ENCODE measurements at regions not wholly inside any gene's neighbourhood (a gene's known extent, or its start where the extent isn't known, plus 50 kb on each side); places are given as distances from the start of the nearest gene placed in this dataset.

DNA sequence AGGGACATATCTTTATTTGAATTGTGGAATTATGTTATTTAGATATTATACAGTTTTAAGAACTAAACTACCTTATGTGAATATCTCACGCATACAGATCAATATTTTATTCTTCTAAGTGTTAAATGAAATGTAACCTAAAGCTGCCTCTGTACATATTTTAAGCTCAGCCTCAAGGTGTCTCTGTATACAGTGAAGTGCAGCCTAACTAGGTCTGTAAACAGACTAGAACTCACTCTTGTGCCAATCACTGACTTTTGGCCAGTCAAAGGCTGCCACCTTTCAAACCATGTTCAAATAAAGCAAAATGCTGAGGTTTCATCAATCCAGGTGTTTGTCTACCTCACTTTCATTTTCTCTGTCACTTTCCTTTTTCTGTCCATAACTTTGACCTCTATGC, 1074.5 kb upstream of the PRKX start:
- no peaks in the 10 kb centered on the region for H3K27me3 ChIP-seq (ENCODE audit: insufficient read depth)
- no peaks in the 10 kb centered on the region for H3K36me3 ChIP-seq (ENCODE audit: insufficient read depth)
- no peak for DNase-seq (ENCODE audit: low spot score)
- H3K4me2 ChIP-seq, result no peak overlapping the region
- Mint-ChIP-seq H3K9me3 (no peaks in the 10 kb centered on the region), H3K27me3 (ENCODE audit: insufficient read depth, low read depth, poor library complexity) (no peaks in the 10 kb centered on the region), H3K27ac (no peak overlapping the region), H3K36me3 (ENCODE audit: low read depth) (no peaks in the 10 kb centered on the region), H3K4me1 (no peaks in the 10 kb centered on the region), H3K4me3 (no peak overlapping the region)
- H3F3A ChIP-seq (replicated peaks; ENCODE audit: low read depth), result no peaks in the 10 kb centered on the region
- H3K4me1 ChIP-seq (ENCODE audit: insufficient read depth), result no peaks in the 10 kb centered on the region
- H3K79me2 ChIP-seq (replicated peaks; ENCODE audit: insufficient read depth), result no peaks in the 10 kb centered on the region
- H3K27ac ChIP-seq (ENCODE audit: low read depth), result no peak overlapping the region
- no peak for ATAC-seq
- H2AFZ ChIP-seq, result no peak overlapping the region
- no peaks in the 10 kb centered on the region for H4K20me1 ChIP-seq (replicated peaks; ENCODE audit: insufficient read depth)
- no peak overlapping the region for H3K4me3 ChIP-seq
- H3K9me2 ChIP-seq (ENCODE audit: insufficient read depth), result no peaks in the 10 kb centered on the region
- TF ChIP-seq ZNF331 (CRISPR knock-in tag; IDR thresholded peaks at IDR 0.05; ENCODE audit: low read depth) (no peak), ZNF114 (CRISPR knock-in tag; IDR thresholded peaks at IDR 0.05) (no peak), EZH2 (IDR thresholded peaks at IDR 0.05; ENCODE audit: low read depth, unreplicated experiment) (no peak), POLR2AphosphoS5 (IDR thresholded peaks at IDR 0.05; ENCODE audit: low read depth) (no peak)
- TF ChIP-seq, protein P1, sequence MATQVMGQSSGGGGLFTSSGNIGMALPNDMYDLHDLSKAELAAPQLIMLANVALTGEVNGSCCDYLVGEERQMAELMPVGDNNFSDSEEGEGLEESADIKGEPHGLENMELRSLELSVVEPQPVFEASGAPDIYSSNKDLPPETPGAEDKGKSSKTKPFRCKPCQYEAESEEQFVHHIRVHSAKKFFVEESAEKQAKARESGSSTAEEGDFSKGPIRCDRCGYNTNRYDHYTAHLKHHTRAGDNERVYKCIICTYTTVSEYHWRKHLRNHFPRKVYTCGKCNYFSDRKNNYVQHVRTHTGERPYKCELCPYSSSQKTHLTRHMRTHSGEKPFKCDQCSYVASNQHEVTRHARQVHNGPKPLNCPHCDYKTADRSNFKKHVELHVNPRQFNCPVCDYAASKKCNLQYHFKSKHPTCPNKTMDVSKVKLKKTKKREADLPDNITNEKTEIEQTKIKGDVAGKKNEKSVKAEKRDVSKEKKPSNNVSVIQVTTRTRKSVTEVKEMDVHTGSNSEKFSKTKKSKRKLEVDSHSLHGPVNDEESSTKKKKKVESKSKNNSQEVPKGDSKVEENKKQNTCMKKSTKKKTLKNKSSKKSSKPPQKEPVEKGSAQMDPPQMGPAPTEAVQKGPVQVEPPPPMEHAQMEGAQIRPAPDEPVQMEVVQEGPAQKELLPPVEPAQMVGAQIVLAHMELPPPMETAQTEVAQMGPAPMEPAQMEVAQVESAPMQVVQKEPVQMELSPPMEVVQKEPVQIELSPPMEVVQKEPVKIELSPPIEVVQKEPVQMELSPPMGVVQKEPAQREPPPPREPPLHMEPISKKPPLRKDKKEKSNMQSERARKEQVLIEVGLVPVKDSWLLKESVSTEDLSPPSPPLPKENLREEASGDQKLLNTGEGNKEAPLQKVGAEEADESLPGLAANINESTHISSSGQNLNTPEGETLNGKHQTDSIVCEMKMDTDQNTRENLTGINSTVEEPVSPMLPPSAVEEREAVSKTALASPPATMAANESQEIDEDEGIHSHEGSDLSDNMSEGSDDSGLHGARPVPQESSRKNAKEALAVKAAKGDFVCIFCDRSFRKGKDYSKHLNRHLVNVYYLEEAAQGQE (IDR thresholded peaks at IDR 0.05; ENCODE audit: unreplicated experiment), result no peak
- TF ChIP-seq, protein P2, sequence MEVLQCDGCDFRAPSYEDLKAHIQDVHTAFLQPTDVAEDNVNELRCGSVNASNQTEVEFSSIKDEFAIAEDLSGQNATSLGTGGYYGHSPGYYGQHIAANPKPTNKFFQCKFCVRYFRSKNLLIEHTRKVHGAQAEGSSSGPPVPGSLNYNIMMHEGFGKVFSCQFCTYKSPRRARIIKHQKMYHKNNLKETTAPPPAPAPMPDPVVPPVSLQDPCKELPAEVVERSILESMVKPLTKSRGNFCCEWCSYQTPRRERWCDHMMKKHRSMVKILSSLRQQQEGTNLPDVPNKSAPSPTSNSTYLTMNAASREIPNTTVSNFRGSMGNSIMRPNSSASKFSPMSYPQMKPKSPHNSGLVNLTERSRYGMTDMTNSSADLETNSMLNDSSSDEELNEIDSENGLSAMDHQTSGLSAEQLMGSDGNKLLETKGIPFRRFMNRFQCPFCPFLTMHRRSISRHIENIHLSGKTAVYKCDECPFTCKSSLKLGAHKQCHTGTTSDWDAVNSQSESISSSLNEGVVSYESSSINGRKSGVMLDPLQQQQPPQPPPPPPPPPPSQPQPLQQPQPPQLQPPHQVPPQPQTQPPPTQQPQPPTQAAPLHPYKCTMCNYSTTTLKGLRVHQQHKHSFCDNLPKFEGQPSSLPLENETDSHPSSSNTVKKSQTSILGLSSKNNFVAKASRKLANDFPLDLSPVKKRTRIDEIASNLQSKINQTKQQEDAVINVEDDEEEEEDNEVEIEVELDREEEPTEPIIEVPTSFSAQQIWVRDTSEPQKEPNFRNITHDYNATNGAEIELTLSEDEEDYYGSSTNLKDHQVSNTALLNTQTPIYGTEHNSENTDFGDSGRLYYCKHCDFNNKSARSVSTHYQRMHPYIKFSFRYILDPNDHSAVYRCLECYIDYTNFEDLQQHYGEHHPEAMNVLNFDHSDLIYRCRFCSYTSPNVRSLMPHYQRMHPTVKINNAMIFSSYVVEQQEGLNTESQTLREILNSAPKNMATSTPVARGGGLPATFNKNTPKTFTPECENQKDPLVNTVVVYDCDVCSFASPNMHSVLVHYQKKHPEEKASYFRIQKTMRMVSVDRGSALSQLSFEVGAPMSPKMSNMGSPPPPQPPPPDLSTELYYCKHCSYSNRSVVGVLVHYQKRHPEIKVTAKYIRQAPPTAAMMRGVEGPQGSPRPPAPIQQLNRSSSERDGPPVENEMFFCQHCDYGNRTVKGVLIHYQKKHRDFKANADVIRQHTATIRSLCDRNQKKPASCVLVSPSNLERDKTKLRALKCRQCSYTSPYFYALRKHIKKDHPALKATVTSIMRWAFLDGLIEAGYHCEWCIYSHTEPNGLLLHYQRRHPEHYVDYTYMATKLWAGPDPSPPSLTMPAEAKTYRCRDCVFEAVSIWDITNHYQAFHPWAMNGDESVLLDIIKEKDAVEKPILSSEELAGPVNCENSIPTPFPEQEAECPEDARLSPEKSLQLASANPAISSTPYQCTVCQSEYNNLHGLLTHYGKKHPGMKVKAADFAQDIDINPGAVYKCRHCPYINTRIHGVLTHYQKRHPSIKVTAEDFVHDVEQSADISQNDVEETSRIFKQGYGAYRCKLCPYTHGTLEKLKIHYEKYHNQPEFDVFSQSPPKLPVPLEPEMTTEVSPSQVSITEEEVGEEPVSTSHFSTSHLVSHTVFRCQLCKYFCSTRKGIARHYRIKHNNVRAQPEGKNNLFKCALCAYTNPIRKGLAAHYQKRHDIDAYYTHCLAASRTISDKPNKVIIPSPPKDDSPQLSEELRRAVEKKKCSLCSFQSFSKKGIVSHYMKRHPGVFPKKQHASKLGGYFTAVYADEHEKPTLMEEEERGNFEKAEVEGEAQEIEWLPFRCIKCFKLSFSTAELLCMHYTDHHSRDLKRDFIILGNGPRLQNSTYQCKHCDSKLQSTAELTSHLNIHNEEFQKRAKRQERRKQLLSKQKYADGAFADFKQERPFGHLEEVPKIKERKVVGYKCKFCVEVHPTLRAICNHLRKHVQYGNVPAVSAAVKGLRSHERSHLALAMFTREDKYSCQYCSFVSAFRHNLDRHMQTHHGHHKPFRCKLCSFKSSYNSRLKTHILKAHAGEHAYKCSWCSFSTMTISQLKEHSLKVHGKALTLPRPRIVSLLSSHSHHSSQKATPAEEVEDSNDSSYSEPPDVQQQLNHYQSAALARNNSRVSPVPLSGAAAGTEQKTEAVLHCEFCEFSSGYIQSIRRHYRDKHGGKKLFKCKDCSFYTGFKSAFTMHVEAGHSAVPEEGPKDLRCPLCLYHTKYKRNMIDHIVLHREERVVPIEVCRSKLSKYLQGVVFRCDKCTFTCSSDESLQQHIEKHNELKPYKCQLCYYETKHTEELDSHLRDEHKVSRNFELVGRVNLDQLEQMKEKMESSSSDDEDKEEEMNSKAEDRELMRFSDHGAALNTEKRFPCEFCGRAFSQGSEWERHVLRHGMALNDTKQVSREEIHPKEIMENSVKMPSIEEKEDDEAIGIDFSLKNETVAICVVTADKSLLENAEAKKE (CRISPR knock-in tag; IDR thresholded peaks at IDR 0.05), result no peak
- TF ChIP-seq, protein P3, sequence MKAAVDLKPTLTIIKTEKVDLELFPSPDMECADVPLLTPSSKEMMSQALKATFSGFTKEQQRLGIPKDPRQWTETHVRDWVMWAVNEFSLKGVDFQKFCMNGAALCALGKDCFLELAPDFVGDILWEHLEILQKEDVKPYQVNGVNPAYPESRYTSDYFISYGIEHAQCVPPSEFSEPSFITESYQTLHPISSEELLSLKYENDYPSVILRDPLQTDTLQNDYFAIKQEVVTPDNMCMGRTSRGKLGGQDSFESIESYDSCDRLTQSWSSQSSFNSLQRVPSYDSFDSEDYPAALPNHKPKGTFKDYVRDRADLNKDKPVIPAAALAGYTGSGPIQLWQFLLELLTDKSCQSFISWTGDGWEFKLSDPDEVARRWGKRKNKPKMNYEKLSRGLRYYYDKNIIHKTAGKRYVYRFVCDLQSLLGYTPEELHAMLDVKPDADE (IDR thresholded peaks at IDR 0.05), result no peak
